ENCODE measurements at regions not wholly inside any gene's neighbourhood (a gene's known extent, or its start where the extent isn't known, plus 50 kb on each side); places are given as distances from the start of the nearest gene placed in this dataset.
"Not testable (repeated sequence)": the region's sequence is repeated elsewhere in the genome, so short reads cannot be mapped to it uniquely, and the experiment has no call there.

DNA sequence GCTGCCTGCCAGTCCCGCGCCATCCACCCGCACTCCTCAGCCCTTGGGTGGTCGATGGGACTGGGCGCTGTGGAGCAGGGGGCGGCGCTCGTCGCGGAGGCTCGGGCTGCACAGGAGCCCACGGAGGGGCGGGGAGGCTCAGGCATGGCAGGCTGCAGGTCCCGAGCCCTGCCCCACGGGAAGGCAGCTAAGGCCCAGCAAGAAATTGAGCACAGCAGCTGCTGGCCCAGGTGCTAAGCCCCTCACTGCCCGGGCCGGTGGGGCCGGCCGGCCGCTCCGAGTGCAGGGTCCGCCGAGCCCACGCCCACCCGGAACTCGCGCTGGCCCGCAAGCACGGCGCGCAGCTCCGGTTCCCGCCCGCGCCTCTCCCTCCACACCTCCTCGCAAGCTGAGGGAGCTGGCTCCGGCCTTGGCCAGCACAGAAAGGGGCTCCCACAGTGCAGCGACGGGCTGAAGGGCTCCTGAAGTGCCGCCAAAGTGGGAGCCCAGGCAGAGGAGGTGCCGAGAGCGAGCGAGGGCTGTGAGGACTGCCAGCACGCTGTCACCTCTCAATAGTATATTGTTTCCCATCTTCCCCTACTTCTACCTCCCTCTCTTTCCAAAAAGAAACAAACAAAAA, 219.6 kb downstream of the BAMBI start:
- H3K4me1 ChIP-seq (ENCODE audit: control insufficient read depth, insufficient read depth, low read length); H3K36me3 ChIP-seq (ENCODE audit: control insufficient read depth in 2 of 2, insufficient read depth in 2 of 2, low read length in 2 of 2); H3K9me3 ChIP-seq (ENCODE audit: control insufficient read depth in 2 of 2, low read length in 2 of 2); H3K4me3 ChIP-seq (ENCODE audit: low read length in 2 of 2); H3K27me3 ChIP-seq (ENCODE audit: control insufficient read depth in 1 of 2, insufficient read depth in 2 of 2, low read length in 2 of 2); H3K27ac ChIP-seq (ENCODE audit: low read length); H3K9ac ChIP-seq (ENCODE audit: low read length in 2 of 2): not testable (repeated sequence)

DNA sequence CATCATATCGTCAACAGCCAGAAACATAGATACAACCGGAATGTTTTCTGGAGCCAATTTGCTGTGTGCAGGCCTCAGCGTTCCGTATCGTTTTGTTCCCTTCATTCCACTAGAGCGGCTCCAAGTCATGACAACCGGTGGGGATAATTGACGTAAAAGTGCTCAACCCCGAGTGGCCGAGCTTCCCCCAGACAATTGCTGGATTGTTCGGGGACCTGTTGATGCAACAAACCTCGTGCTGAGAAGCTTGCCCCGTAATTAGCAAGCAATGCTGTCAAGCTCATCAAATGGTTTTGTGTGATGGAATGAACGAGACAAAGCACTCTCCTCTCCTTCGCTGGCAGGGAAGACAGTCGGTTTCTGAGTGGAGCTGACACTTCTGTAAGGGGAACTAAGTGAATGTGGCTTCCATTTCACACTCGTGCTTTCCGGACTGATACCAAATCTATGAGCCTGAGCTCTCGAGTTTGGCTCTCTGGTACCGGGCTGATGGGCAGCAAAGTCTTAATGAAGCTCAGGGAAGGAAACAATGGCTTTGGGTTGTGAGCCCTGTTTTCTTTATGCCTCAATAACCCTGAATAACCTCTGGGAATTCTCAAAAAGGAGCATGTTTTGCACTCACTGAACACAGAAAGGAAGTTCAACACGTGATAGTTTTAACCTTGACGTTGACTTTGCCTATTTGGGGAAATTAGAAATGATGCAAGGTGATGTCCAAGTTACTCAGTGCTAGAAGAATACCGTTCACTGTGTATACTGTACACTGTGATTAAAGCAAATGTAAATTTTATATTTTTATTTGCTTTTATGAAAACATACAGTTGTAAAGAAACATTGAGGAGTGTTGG, 220.5 kb downstream of the BAMBI start:
- no peaks in the 10 kb centered on the region for H3K27me3 ChIP-seq (ENCODE audit: control insufficient read depth in 1 of 2, insufficient read depth in 2 of 2, low read length in 2 of 2)
- no peaks in the 10 kb centered on the region for H3K9me3 ChIP-seq (ENCODE audit: control insufficient read depth in 2 of 2, low read length in 2 of 2)
- H3K9ac ChIP-seq (ENCODE audit: low read length in 2 of 2): no peak overlapping the region
- H3K4me3 ChIP-seq (ENCODE audit: low read length in 2 of 2): no peak overlapping the region
- no peaks in the 10 kb centered on the region for H3K36me3 ChIP-seq (ENCODE audit: control insufficient read depth in 2 of 2, insufficient read depth in 2 of 2, low read length in 2 of 2)
- no peak overlapping the region for H3K27ac ChIP-seq (ENCODE audit: low read length)
- H3K4me1 ChIP-seq (ENCODE audit: control insufficient read depth, insufficient read depth, low read length): no peaks in the 10 kb centered on the region

GRCh38 chr10:28902215-28902614, 224.9 kb downstream of the BAMBI start:
- no peak overlapping the region for H3K9ac ChIP-seq (ENCODE audit: low read length in 2 of 2)
- H3K27me3 ChIP-seq (ENCODE audit: control insufficient read depth in 1 of 2, insufficient read depth in 2 of 2, low read length in 2 of 2): no peaks in the 10 kb centered on the region
- H3K4me3 ChIP-seq (ENCODE audit: low read length in 2 of 2): no peak overlapping the region
- no peaks in the 10 kb centered on the region for H3K36me3 ChIP-seq (ENCODE audit: control insufficient read depth in 2 of 2, insufficient read depth in 2 of 2, low read length in 2 of 2)
- no peaks in the 10 kb centered on the region for H3K9me3 ChIP-seq (ENCODE audit: control insufficient read depth in 2 of 2, low read length in 2 of 2)
- no peaks in the 10 kb centered on the region for H3K4me1 ChIP-seq (ENCODE audit: control insufficient read depth, insufficient read depth, low read length)
- H3K27ac ChIP-seq (ENCODE audit: low read length): no peak overlapping the region

GRCh38 chr10:28903063-28903462, 225.7 kb downstream of the BAMBI start:
- H3K4me3 ChIP-seq (ENCODE audit: low read length in 2 of 2): no peak overlapping the region
- no peaks in the 10 kb centered on the region for H3K27me3 ChIP-seq (ENCODE audit: control insufficient read depth in 1 of 2, insufficient read depth in 2 of 2, low read length in 2 of 2)
- no peak overlapping the region for H3K27ac ChIP-seq (ENCODE audit: low read length)
- H3K9me3 ChIP-seq (ENCODE audit: control insufficient read depth in 2 of 2, low read length in 2 of 2): no peaks in the 10 kb centered on the region
- H3K4me1 ChIP-seq (ENCODE audit: control insufficient read depth, insufficient read depth, low read length): no peaks in the 10 kb centered on the region
- no peak overlapping the region for H3K9ac ChIP-seq (ENCODE audit: low read length in 2 of 2)
- no peaks in the 10 kb centered on the region for H3K36me3 ChIP-seq (ENCODE audit: control insufficient read depth in 2 of 2, insufficient read depth in 2 of 2, low read length in 2 of 2)

GRCh38 chr10:28903736-28904135, 226.4 kb downstream of the BAMBI start:
- Histone ChIP-seq H3K27ac (ENCODE audit: low read length) (no peak overlapping the region), H3K9me3 (ENCODE audit: control insufficient read depth in 2 of 2, low read length in 2 of 2) (no peaks in the 10 kb centered on the region), H3K36me3 (ENCODE audit: control insufficient read depth in 2 of 2, insufficient read depth in 2 of 2, low read length in 2 of 2) (no peaks in the 10 kb centered on the region), H3K9ac (ENCODE audit: low read length in 2 of 2) (no peak overlapping the region), H3K4me1 (ENCODE audit: control insufficient read depth, insufficient read depth, low read length) (no peaks in the 10 kb centered on the region), H3K27me3 (ENCODE audit: control insufficient read depth in 1 of 2, insufficient read depth in 2 of 2, low read length in 2 of 2) (no peaks in the 10 kb centered on the region), H3K4me3 (ENCODE audit: low read length in 2 of 2) (no peak overlapping the region)

DNA sequence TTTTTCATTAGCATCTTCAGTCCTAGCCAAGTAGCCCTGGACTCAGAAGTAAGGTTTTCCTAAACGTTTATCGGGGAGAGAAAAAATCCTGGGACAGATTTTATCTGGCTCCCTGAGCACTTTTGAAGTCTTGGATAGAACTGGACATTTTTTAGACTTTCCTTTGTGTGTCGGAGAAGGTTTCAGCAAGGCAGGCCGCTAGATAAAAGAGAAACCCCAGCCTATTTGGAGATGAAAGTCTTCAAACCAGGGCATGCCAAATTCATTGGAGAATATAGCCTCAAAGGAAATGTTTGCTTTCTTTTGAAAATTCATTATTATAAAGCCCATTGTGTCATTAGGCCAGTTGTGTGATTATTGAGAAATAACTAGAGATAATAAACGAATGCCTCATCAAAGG, 228.1 kb downstream of the BAMBI start:
- Histone ChIP-seq H3K9ac (ENCODE audit: low read length in 2 of 2) (no peak overlapping the region), H3K36me3 (ENCODE audit: control insufficient read depth in 2 of 2, insufficient read depth in 2 of 2, low read length in 2 of 2) (no peaks in the 10 kb centered on the region), H3K4me3 (ENCODE audit: low read length in 2 of 2) (no peak overlapping the region), H3K27me3 (ENCODE audit: control insufficient read depth in 1 of 2, insufficient read depth in 2 of 2, low read length in 2 of 2) (no peaks in the 10 kb centered on the region), H3K9me3 (ENCODE audit: control insufficient read depth in 2 of 2, low read length in 2 of 2) (no peaks in the 10 kb centered on the region), H3K27ac (ENCODE audit: low read length) (no peak overlapping the region), H3K4me1 (ENCODE audit: control insufficient read depth, insufficient read depth, low read length) (no peaks in the 10 kb centered on the region)

- H3K9me3 ChIP-seq (ENCODE audit: control insufficient read depth in 2 of 2, low read length in 2 of 2): no peaks in the 10 kb centered on the region
These were observed 228.7 kb downstream of the BAMBI start for GRCh38 chr10:28906011-28906411.

GRCh38 chr10:28906415-28906814, 229.1 kb downstream of the BAMBI start:
- no peaks in the 10 kb centered on the region for H3K4me1 ChIP-seq (ENCODE audit: control insufficient read depth, insufficient read depth, low read length)
- no peak overlapping the region for H3K27ac ChIP-seq (ENCODE audit: low read length)
- H3K27me3 ChIP-seq (ENCODE audit: control insufficient read depth in 1 of 2, insufficient read depth in 2 of 2, low read length in 2 of 2): no peaks in the 10 kb centered on the region
- no peaks in the 10 kb centered on the region for H3K9me3 ChIP-seq (ENCODE audit: control insufficient read depth in 2 of 2, low read length in 2 of 2)
- no peak overlapping the region for H3K4me3 ChIP-seq (ENCODE audit: low read length in 2 of 2)
- no peaks in the 10 kb centered on the region for H3K36me3 ChIP-seq (ENCODE audit: control insufficient read depth in 2 of 2, insufficient read depth in 2 of 2, low read length in 2 of 2)
- no peak overlapping the region for H3K9ac ChIP-seq (ENCODE audit: low read length in 2 of 2)

More at GRCh38 chr10:28906011-28906411, 228.7 kb downstream of the BAMBI start:
- Histone ChIP-seq H3K27ac (ENCODE audit: low read length) (no peak overlapping the region), H3K27me3 (ENCODE audit: control insufficient read depth in 1 of 2, insufficient read depth in 2 of 2, low read length in 2 of 2) (no peaks in the 10 kb centered on the region), H3K36me3 (ENCODE audit: control insufficient read depth in 2 of 2, insufficient read depth in 2 of 2, low read length in 2 of 2) (no peaks in the 10 kb centered on the region), H3K4me3 (ENCODE audit: low read length in 2 of 2) (no peak overlapping the region), H3K4me1 (ENCODE audit: control insufficient read depth, insufficient read depth, low read length) (no peaks in the 10 kb centered on the region), H3K9ac (ENCODE audit: low read length in 2 of 2) (no peak overlapping the region)

- no peaks in the 10 kb centered on the region for H3K4me1 ChIP-seq (ENCODE audit: control insufficient read depth, insufficient read depth, low read length)
- no peaks in the 10 kb centered on the region for H3K36me3 ChIP-seq (ENCODE audit: control insufficient read depth in 2 of 2, insufficient read depth in 2 of 2, low read length in 2 of 2)
- H3K4me3 ChIP-seq (ENCODE audit: low read length in 2 of 2): no peak overlapping the region
- H3K9me3 ChIP-seq (ENCODE audit: control insufficient read depth in 2 of 2, low read length in 2 of 2): no peaks in the 10 kb centered on the region
- no peak overlapping the region for H3K27ac ChIP-seq (ENCODE audit: low read length)
- no peak overlapping the region for H3K9ac ChIP-seq (ENCODE audit: low read length in 2 of 2)
- H3K27me3 ChIP-seq (ENCODE audit: control insufficient read depth in 1 of 2, insufficient read depth in 2 of 2, low read length in 2 of 2): no peaks in the 10 kb centered on the region
These were observed 229.6 kb downstream of the BAMBI start for GRCh38 chr10:28906934-28907333.

DNA sequence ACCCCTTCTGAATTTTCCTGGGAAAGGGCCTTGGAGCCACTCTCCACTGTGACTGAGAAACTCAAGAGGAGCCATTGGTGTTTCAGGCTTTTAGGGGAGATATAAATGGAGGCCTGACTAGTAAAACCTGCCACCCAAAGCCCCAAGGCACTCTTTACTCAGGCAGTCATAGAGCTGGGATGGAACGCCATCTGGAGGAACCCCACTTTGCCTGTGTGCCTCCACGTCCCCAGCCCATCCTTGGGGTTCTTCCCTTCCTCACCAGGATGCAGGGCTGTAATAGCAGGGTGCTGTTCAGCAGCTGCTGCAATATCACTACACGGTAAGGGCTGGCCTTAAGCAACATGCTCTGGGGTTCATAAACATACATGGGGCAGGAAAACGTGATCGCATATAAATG, 232.6 kb downstream of the BAMBI start:
- Histone ChIP-seq H3K27ac (ENCODE audit: low read length) (no peak overlapping the region), H3K4me3 (ENCODE audit: low read length in 2 of 2) (no peak overlapping the region), H3K9me3 (ENCODE audit: control insufficient read depth in 2 of 2, low read length in 2 of 2) (no peaks in the 10 kb centered on the region), H3K4me1 (ENCODE audit: control insufficient read depth, insufficient read depth, low read length) (no peaks in the 10 kb centered on the region), H3K27me3 (ENCODE audit: control insufficient read depth in 1 of 2, insufficient read depth in 2 of 2, low read length in 2 of 2) (no peaks in the 10 kb centered on the region), H3K9ac (ENCODE audit: low read length in 2 of 2) (no peak overlapping the region), H3K36me3 (ENCODE audit: control insufficient read depth in 2 of 2, insufficient read depth in 2 of 2, low read length in 2 of 2) (no peaks in the 10 kb centered on the region)

GRCh38 chr10:28910956-28911355, 233.6 kb downstream of the BAMBI start:
- no peaks in the 10 kb centered on the region for H3K9me3 ChIP-seq (ENCODE audit: control insufficient read depth in 2 of 2, low read length in 2 of 2)
- H3K36me3 ChIP-seq (ENCODE audit: control insufficient read depth in 2 of 2, insufficient read depth in 2 of 2, low read length in 2 of 2): no peaks in the 10 kb centered on the region
- no peaks in the 10 kb centered on the region for H3K27me3 ChIP-seq (ENCODE audit: control insufficient read depth in 1 of 2, insufficient read depth in 2 of 2, low read length in 2 of 2)
- no peak overlapping the region for H3K27ac ChIP-seq (ENCODE audit: low read length)
- H3K4me3 ChIP-seq (ENCODE audit: low read length in 2 of 2): no peak overlapping the region
- H3K4me1 ChIP-seq (ENCODE audit: control insufficient read depth, insufficient read depth, low read length): no peaks in the 10 kb centered on the region
- no peak overlapping the region for H3K9ac ChIP-seq (ENCODE audit: low read length in 2 of 2)
